Fibroblast of lung (primary cell): ENCODE measurements at regions not wholly inside any gene's neighbourhood (a gene's known extent, or its start where the extent isn't known, plus 50 kb on each side); places are given as distances from the start of the nearest gene placed in this dataset.

ENCODE experiments used
- DNase-seq, 2 donors: peaks; one replicate each; pipeline versions ENCODE4 v3.0.0 to v3.0.0-alpha.2; 2010; ENCODE audit warnings: low read depth in 2 of 2
- H2AFZ ChIP-seq: 2 replicates; pipeline ENCODE4 v1.5.1; 2012; ENCODE audit warnings: low read length, control low read depth, inconsistent platforms
- H3K27ac ChIP-seq: 2 replicates; pipeline ENCODE4 v1.5.1; 2011; ENCODE audit warnings: low read length, control low read depth; ENCODE audit not compliant: insufficient read depth
- H3K27me3 ChIP-seq: 2 replicates; pipeline ENCODE4 v1.5.1; 2011; ENCODE audit warnings: mild to moderate bottlenecking, low read length; ENCODE audit not compliant: control insufficient read depth, insufficient read depth
- H3K36me3 ChIP-seq: 2 replicates; pipeline ENCODE4 v1.5.1; 2011; ENCODE audit warnings: low read length; ENCODE audit not compliant: control insufficient read depth, insufficient read depth
- H3K4me1 ChIP-seq: 2 replicates; pipeline ENCODE4 v1.5.1; 2011; ENCODE audit warnings: low read length; ENCODE audit not compliant: control insufficient read depth, insufficient read depth; ENCODE audit errors: extremely low read depth
- H3K4me2 ChIP-seq: 2 replicates; pipeline ENCODE4 v1.5.1; 2011; ENCODE audit warnings: low read length, control low read depth; ENCODE audit not compliant: insufficient read depth; ENCODE audit errors: extremely low read depth
- H3K4me3 ChIP-seq, 4 experiments: fragments of 200-600 bp in 1 of 4; sonication (generic) in 1 of 4; replicated peaks in 1 of 4; 2 replicates each; pipeline ENCODE4 v1.5.1; 2011 to 2016; ENCODE audit warnings: low read length in 4 of 4, low read depth in 3 of 4, mild to moderate bottlenecking in 3 of 4, control low read depth in 2 of 4, inconsistent platforms in 1 of 4, mixed read lengths in 1 of 4; ENCODE audit not compliant: insufficient read depth in 1 of 4; ENCODE audit errors: control extremely low read depth in 1 of 4
- H3K79me2 ChIP-seq: 2 replicates; pipeline ENCODE4 v1.5.1; 2012; ENCODE audit warnings: mild to moderate bottlenecking, low read length, inconsistent platforms; ENCODE audit not compliant: control insufficient read depth, insufficient read depth
- H3K9ac ChIP-seq: 2 replicates; pipeline ENCODE4 v1.5.1; 2011; ENCODE audit warnings: mild to moderate bottlenecking, low read length, control low read depth; ENCODE audit not compliant: insufficient read depth
- H3K9me3 ChIP-seq: 2 replicates; pipeline ENCODE4 v1.5.1; 2012; ENCODE audit warnings: low read depth, low read length; ENCODE audit not compliant: control insufficient read depth, insufficient read depth
- H4K20me1 ChIP-seq: 2 replicates; pipeline ENCODE4 v1.5.1; 2011; ENCODE audit warnings: low read length; ENCODE audit not compliant: control insufficient read depth, insufficient read depth; ENCODE audit errors: extremely low read depth
- CTCF ChIP-seq, 2 donors: IDR thresholded peaks in 1 of 2; conservative IDR thresholded peaks in 1 of 2; 1 replicate in 1 of 2; 2 replicates in 1 of 2; pipeline ENCODE4 v1.5.1; 2011 to 2012; ENCODE audit warnings: low read length in 2 of 2, control low read depth in 1 of 2, inconsistent platforms in 1 of 2, low read depth in 1 of 2, mild to moderate bottlenecking in 1 of 2
- EZH2 ChIP-seq: IDR thresholded peaks from 2 replicates; pipeline ENCODE4 v1.5.1; 2012; ENCODE audit warnings: low read length, control low read depth, mild to moderate bottlenecking; ENCODE audit errors: missing control alignments

DNA sequence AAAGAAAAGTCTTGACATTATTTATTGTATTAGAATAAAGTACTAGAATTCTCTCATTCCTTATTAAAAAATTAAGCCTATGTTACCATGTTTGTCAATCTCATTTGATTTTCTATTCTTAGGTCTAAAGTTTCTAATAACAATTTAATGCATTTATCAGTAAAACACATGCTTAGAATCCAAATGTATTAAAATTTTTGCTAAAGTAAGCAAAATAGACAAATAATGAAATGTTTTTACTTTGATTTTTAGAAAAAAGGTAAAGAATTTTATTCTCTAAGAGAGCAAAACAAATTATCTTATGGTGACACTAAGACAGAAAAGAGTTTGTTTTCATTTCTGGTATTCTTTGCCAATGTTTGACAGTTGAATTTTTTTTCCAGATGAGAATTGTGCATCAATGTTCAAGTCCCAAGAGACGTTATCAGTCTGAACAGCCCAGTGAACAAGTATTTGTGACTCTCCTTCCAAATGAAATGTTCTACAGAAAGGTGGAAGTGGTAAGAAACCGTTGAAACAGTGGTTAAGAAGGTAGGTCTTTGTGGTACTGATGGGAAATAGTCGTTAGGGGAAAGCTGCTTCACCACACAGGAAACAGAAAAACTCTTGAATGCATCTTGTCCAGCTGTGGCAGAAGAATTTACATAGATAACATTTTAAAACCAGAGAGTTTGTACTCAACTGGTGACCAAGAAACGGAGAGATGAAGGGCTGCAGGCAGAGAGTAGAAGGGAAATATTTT is 402.5 kb downstream of the PTPRC start:
- Histone ChIP-seq H3K4me2 (no peak overlapping the region), H3K9me3 (no peaks in the 10 kb centered on the region), H4K20me1 (no peaks in the 10 kb centered on the region), H3K27me3 (no peaks in the 10 kb centered on the region), H3K79me2 (no peaks in the 10 kb centered on the region), H2AFZ (no peak overlapping the region), H3K9ac (no peak overlapping the region), H3K4me3 (no peak overlapping the region), H3K36me3 (no peaks in the 10 kb centered on the region), H3K27ac (no peak overlapping the region), H3K4me1 (no peaks in the 10 kb centered on the region)
- DNase-seq = peak in 1 of 2 donors; percentile 66
- no peak for TF ChIP-seq EZH2
- TF ChIP-seq CTCF (conservative IDR thresholded peaks at IDR 0.05 in 1 of 2, IDR thresholded peaks at IDR 0.05 in 1 of 2; ENCODE audit: low read depth in 1 of 2, low read length in 2 of 2) = no peak

DNA sequence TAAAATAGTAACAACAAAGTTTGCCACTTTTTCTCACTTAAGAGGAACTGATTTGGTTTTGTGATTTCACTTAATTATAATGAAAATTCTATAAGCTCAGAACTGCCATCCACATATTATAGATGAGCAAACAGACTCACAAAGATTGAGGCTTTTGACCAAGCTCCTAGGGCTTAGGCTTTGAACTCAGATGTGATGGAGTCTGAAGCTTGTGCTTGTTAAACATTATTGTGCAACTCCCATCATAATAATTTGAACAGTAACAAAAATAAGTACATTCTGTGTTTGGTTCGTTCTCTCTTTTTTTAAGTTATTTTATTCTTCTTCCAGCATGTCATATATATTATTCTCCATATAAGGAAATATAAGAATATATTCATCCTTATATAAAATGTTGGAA is 403.4 kb downstream of the PTPRC start:
- Histone ChIP-seq H3K9me3 (no peaks in the 10 kb centered on the region), H4K20me1 (no peaks in the 10 kb centered on the region), H3K36me3 (no peaks in the 10 kb centered on the region), H3K4me2 (no peak overlapping the region), H2AFZ (no peak overlapping the region), H3K9ac (no peak overlapping the region), H3K4me1 (no peaks in the 10 kb centered on the region), H3K27ac (no peak overlapping the region), H3K27me3 (no peaks in the 10 kb centered on the region), H3K4me3 (no peak overlapping the region), H3K79me2 (no peaks in the 10 kb centered on the region)
- DNase-seq = no peak
- TF ChIP-seq EZH2 = no peak
- TF ChIP-seq CTCF (conservative IDR thresholded peaks at IDR 0.05 in 1 of 2, IDR thresholded peaks at IDR 0.05 in 1 of 2; ENCODE audit: low read depth in 1 of 2, low read length in 2 of 2) = no peak

DNA sequence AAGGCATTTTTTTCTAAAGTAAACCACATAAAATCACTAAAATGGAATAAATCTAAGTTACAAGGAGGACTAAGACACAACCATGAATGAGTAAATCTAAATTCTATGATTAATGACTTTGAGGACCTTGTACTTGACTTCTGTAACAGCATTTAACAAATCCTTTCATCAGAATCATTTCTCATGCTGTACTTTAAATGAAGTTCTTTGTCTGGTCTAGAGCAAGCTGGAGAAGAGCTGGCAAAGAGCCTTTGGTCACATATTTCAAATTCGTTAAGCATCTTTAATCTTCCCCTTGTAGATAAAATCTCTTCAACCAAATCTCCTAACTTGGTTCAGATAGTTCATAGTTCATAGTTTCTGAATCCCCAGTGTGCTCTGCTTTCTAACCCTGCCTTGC is 405.4 kb downstream of the PTPRC start:
- TF ChIP-seq CTCF (conservative IDR thresholded peaks at IDR 0.05 in 1 of 2, IDR thresholded peaks at IDR 0.05 in 1 of 2; ENCODE audit: low read depth in 1 of 2, low read length in 2 of 2) (no peak), EZH2 (no peak)
- no peak overlapping the region for H3K27ac ChIP-seq
- no peaks in the 10 kb centered on the region for H3K4me1 ChIP-seq
- no peaks in the 10 kb centered on the region for H3K9me3 ChIP-seq
- no peaks in the 10 kb centered on the region for H4K20me1 ChIP-seq
- no peak overlapping the region for H3K4me3 ChIP-seq
- no peak overlapping the region for H3K4me2 ChIP-seq
- H3K9ac ChIP-seq = no peak overlapping the region
- H3K27me3 ChIP-seq = no peaks in the 10 kb centered on the region
- DNase-seq = peak in 1 of 2 donors; percentile 73
- no peak overlapping the region for H2AFZ ChIP-seq
- H3K36me3 ChIP-seq = no peaks in the 10 kb centered on the region
- no peaks in the 10 kb centered on the region for H3K79me2 ChIP-seq
